HepG2 (cell line): ENCODE measurements at regions not wholly inside any gene's neighbourhood (a gene's known extent, or its start where the extent isn't known, plus 50 kb on each side); places are given as distances from the start of the nearest gene placed in this dataset.

Experiments
- BRD4 ChIP-seq: sonication (generic); formaldehyde crosslinking; IDR thresholded peaks from 2 replicates; pipeline ENCODE4 v1.4.0; 2020; ENCODE audit warnings: missing genetic modification reagents
- ELK4 ChIP-seq: sonication (generic); formaldehyde crosslinking; IDR thresholded peaks from 2 replicates; pipeline ENCODE4 v1.9.0; 2021; ENCODE audit warnings: missing genetic modification reagents, borderline replicate concordance
- NCOA1 ChIP-seq: sonication (generic); formaldehyde crosslinking; IDR thresholded peaks from 2 replicates; pipeline ENCODE4 v1.9.0; 2021; ENCODE audit warnings: missing genetic modification reagents
- NFYB ChIP-seq: sonication (generic); formaldehyde crosslinking; IDR thresholded peaks from 2 replicates; pipeline ENCODE4 v1.4.0; 2020; ENCODE audit warnings: missing genetic modification reagents
- NR1H2 ChIP-seq: sonication (generic); formaldehyde crosslinking; IDR thresholded peaks from 2 replicates; pipeline ENCODE4 v1.8.1; 2022; ENCODE audit warnings: low read depth, missing genetic modification reagents, borderline replicate concordance
- NR2F6 ChIP-seq, 2 experiments: IDR thresholded peaks; 2 replicates each; pipeline ENCODE4 v1.6.1; 2016; ENCODE audit warnings: antibody characterized with exemption in 1 of 2, mild to moderate bottlenecking in 1 of 2
- TERF1 ChIP-seq: sonication (generic); formaldehyde crosslinking; IDR thresholded peaks from 2 replicates; pipeline ENCODE4 v1.8.0; 2022; ENCODE audit warnings: mild to moderate bottlenecking, missing genetic modification reagents, moderate library complexity
- U2AF1 ChIP-seq: fragments of 200-400 bp; formaldehyde crosslinking; optimal IDR thresholded peaks from 2 replicates; pipeline ENCODE3; 2017; ENCODE audit warnings: mild to moderate bottlenecking, low read depth, low read length
- UBTF ChIP-seq: sonication (generic); formaldehyde crosslinking; IDR thresholded peaks from 2 replicates; pipeline ENCODE4 v1.4.0; 2020; ENCODE audit warnings: mild to moderate bottlenecking, missing genetic modification reagents
- USF2 ChIP-seq, 2 experiments: sonication (generic) in 1 of 2; formaldehyde crosslinking in 1 of 2; IDR thresholded peaks; 2 replicates each; pipeline versions ENCODE4 v1.5.1 to v1.6.1; 2011 to 2020; ENCODE audit warnings: borderline replicate concordance in 1 of 2, low read depth in 1 of 2, low read length in 1 of 2, mild to moderate bottlenecking in 1 of 2, missing genetic modification reagents in 1 of 2, moderate library complexity in 1 of 2
- ZBTB1 ChIP-seq: sonication (generic); formaldehyde crosslinking; IDR thresholded peaks from 2 replicates; pipeline ENCODE4 v1.4.0; 2020; ENCODE audit warnings: missing genetic modification reagents, borderline replicate concordance
- ZFP1 ChIP-seq: IDR thresholded peaks from 2 replicates; pipeline ENCODE4 v1.6.1; 2016
- ZNF577 ChIP-seq: sonication (generic); formaldehyde crosslinking; IDR thresholded peaks from 2 replicates; pipeline ENCODE4 v1.4.0; 2020; ENCODE audit warnings: mild to moderate bottlenecking, low read depth, missing genetic modification reagents, borderline replicate concordance
- ZNF616 ChIP-seq: sonication (generic); formaldehyde crosslinking; IDR thresholded peaks from 2 replicates; pipeline ENCODE4 v1.5.0; 2020; ENCODE audit warnings: low read depth, mild to moderate bottlenecking, missing genetic modification reagents

GRCh38 chr12:92255741-92256140, 110.1 kb upstream of the BTG1 start:
- TF ChIP-seq ELK4 (CRISPR knock-in tag) (no peak), NR2F6 (IDR thresholded peaks at IDR 0.05) (no peak), NR2F6 (CRISPR knock-in tag; IDR thresholded peaks at IDR 0.05) (no peak), NCOA1 (CRISPR knock-in tag) (no peak), ZNF616 (CRISPR knock-in tag) (no peak), ZNF577 (CRISPR knock-in tag) (no peak), U2AF1 (no peak), NR1H2 (CRISPR knock-in tag) (no peak), UBTF (CRISPR knock-in tag) (no peak), ZBTB1 (CRISPR knock-in tag) (no peak), ZFP1 (CRISPR knock-in tag) (no peak), USF2 (IDR thresholded peaks at IDR 0.05; ENCODE audit: low read depth, low read length) (no peak), USF2 (CRISPR knock-in tag; IDR thresholded peaks at IDR 0.05; ENCODE audit: borderline replicate concordance) (no peak), NFYB (no peak), BRD4 (CRISPR knock-in tag) (no peak), TERF1 (CRISPR knock-in tag) (no peak)
